OCI-LY1 (cell line): ENCODE measurements at regions not wholly inside any gene's neighbourhood (a gene's known extent, or its start where the extent isn't known, plus 50 kb on each side); places are given as distances from the start of the nearest gene placed in this dataset.

ENCODE experiments used
- H2AFZ ChIP-seq: fragments of 200-600 bp; sonication (generic), shearing (Covaris generic); 2 replicates; pipeline ENCODE4 v1.6.0; 2014; ENCODE audit warnings: antibody characterized with exemption, mild to moderate bottlenecking, low read length
- H3F3A ChIP-seq: fragments of 200-600 bp; sonication (generic), shearing (Covaris generic); 2 replicates; pipeline ENCODE4 v1.6.0; 2014; ENCODE audit warnings: mild to moderate bottlenecking, antibody characterized with exemption, low read length, moderate library complexity; ENCODE audit not compliant: insufficient read depth
- H3K27ac ChIP-seq: fragments of 200-600 bp; sonication (generic); 2 replicates; pipeline ENCODE4 v1.5.1; 2014; ENCODE audit warnings: low read length, mixed run types, mild to moderate bottlenecking, low read depth; ENCODE audit not compliant: poor library complexity, severe bottlenecking
- H3K27me3 ChIP-seq: fragments of 200-600 bp; sonication (generic); 2 replicates; pipeline ENCODE4 v1.6.0; 2014; ENCODE audit warnings: antibody characterized with exemption, mild to moderate bottlenecking, low read length, moderate library complexity; ENCODE audit not compliant: insufficient read depth
- H3K36me3 ChIP-seq: fragments of 200-600 bp; sonication (generic); 2 replicates; pipeline ENCODE4 v1.6.1; 2014; ENCODE audit warnings: mild to moderate bottlenecking, antibody characterized with exemption, low read length, moderate library complexity, mixed read lengths; ENCODE audit not compliant: insufficient read depth
- H3K4me1 ChIP-seq: fragments of 200-600 bp; sonication (generic); 2 replicates; pipeline ENCODE4 v1.5.1; 2014; ENCODE audit warnings: mild to moderate bottlenecking, low read length, moderate library complexity; ENCODE audit not compliant: insufficient read depth, severe bottlenecking
- H3K4me2 ChIP-seq: fragments of 200-600 bp; sonication (generic), shearing (Covaris generic); 2 replicates; pipeline ENCODE4 v1.6.1; 2014; ENCODE audit warnings: low read length
- H3K4me3 ChIP-seq: fragments of 200-600 bp; sonication (generic); 2 replicates; pipeline ENCODE4 v1.5.1; 2014; ENCODE audit warnings: low read length, low read depth, mild to moderate bottlenecking, mixed read lengths; ENCODE audit not compliant: poor library complexity, severe bottlenecking
- H3K79me2 ChIP-seq: fragments of 200-600 bp; shearing (Covaris generic); 2 replicates; pipeline ENCODE4 v1.6.1; 2016; ENCODE audit warnings: mixed run types, low read length, mixed read lengths; ENCODE audit not compliant: insufficient read depth
- H3K9ac ChIP-seq: fragments of 200-600 bp; sonication (generic), shearing (Covaris generic); 2 replicates; pipeline ENCODE4 v1.6.1; 2014; ENCODE audit warnings: mild to moderate bottlenecking, low read length, mixed read lengths
- H3K9me2 ChIP-seq: fragments of 200-600 bp; sonication (generic), shearing (Covaris generic); 2 replicates; pipeline ENCODE4 v1.6.1; 2014; ENCODE audit warnings: low read depth, mild to moderate bottlenecking, low read length, mixed read lengths
- H3K9me3 ChIP-seq: fragments of 200-600 bp; shearing (Covaris generic); 2 replicates; pipeline ENCODE4 v1.6.1; 2014; ENCODE audit warnings: low read length, mixed read lengths
- H4K20me1 ChIP-seq: fragments of 200-600 bp; sonication (generic), shearing (Covaris generic); 2 replicates; pipeline ENCODE4 v1.6.0; 2016; ENCODE audit warnings: mild to moderate bottlenecking, low read length; ENCODE audit not compliant: insufficient read depth
- CTCF ChIP-seq: fragments of 200-600 bp; sonication (generic), shearing (Covaris generic); IDR thresholded peaks from 2 replicates; pipeline ENCODE4 v1.5.1; 2017; ENCODE audit warnings: mild to moderate bottlenecking, antibody characterized with exemption, low read length, moderate library complexity, mixed read lengths
- EZH2 ChIP-seq: fragments of 200-600 bp; sonication (generic), shearing (Covaris generic); IDR thresholded peaks from 2 replicates; pipeline ENCODE4 v1.8.0; 2017; ENCODE audit warnings: borderline replicate concordance, mixed run types, mild to moderate bottlenecking, antibody characterized with exemption, low read length, moderate library complexity, mixed read lengths

DNA sequence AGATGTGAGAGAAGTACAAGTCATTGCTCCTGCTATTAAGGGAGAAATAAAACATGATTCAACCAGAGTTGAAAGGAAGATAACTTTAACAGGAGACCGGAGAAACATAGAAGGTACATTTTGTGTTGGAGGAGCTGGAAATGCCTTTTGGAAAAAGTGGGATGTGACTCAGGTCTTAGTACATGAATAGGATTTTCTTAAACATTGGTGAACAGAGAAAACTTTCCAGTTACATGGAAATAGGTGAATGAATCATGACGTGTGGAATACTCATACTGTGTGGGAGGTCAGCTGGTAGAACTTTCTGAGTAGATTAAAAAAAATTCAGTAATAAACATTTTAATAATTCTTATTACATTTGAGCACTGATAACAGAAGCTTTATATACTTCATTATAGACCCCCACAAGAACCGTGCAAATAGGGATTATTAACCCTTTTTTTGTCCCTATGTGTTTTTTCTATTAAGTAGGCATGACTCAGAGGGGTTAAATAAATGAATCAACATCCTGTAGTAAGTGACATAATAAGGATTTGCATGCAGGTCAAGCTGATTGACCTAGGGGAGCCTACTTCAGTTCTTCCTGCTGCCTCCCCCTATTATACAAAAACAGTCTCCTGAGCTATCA lies 710.5 kb downstream of the NOVA1 start:
- Histone ChIP-seq H3K27me3 (no peaks in the 10 kb centered on the region), H3F3A (no peaks in the 10 kb centered on the region), H3K79me2 (no peaks in the 10 kb centered on the region), H4K20me1 (no peaks in the 10 kb centered on the region), H3K9ac (no peak overlapping the region), H2AFZ (no peak overlapping the region), H3K4me1 (no peaks in the 10 kb centered on the region), H3K4me2 (no peak overlapping the region), H3K27ac (no peak overlapping the region), H3K9me3 (no peaks in the 10 kb centered on the region), H3K36me3 (no peaks in the 10 kb centered on the region), H3K9me2 (no peaks in the 10 kb centered on the region), H3K4me3 (no peak overlapping the region)
- TF ChIP-seq CTCF (no peak), EZH2 (no peak)

GRCh38 chr14:25884657-25885056 lies 713.2 kb downstream of the NOVA1 start:
- H3K4me3 ChIP-seq = no peak overlapping the region
- no peaks in the 10 kb centered on the region for H3K4me1 ChIP-seq
- H3K4me2 ChIP-seq = no peak overlapping the region
- no peaks in the 10 kb centered on the region for H3K9me3 ChIP-seq
- no peaks in the 10 kb centered on the region for H3K36me3 ChIP-seq
- no peaks in the 10 kb centered on the region for H4K20me1 ChIP-seq
- no peak overlapping the region for H2AFZ ChIP-seq
- no peak overlapping the region for H3K9ac ChIP-seq
- H3K27ac ChIP-seq = no peak overlapping the region
- no peaks in the 10 kb centered on the region for H3K9me2 ChIP-seq
- H3K79me2 ChIP-seq = no peaks in the 10 kb centered on the region
- TF ChIP-seq CTCF (no peak), EZH2 (no peak)
- no peaks in the 10 kb centered on the region for H3K27me3 ChIP-seq
- no peaks in the 10 kb centered on the region for H3F3A ChIP-seq

- H4K20me1 ChIP-seq = no peaks in the 10 kb centered on the region
- no peaks in the 10 kb centered on the region for H3K9me2 ChIP-seq
- H3K9ac ChIP-seq = no peak overlapping the region
- H2AFZ ChIP-seq = no peak overlapping the region
- H3F3A ChIP-seq = no peaks in the 10 kb centered on the region
- H3K9me3 ChIP-seq = no peaks in the 10 kb centered on the region
- no peaks in the 10 kb centered on the region for H3K36me3 ChIP-seq
- H3K27me3 ChIP-seq = no peaks in the 10 kb centered on the region
- H3K4me1 ChIP-seq = no peaks in the 10 kb centered on the region
- H3K27ac ChIP-seq = no peak overlapping the region
- no peaks in the 10 kb centered on the region for H3K79me2 ChIP-seq
- H3K4me3 ChIP-seq = no peak overlapping the region
- no peak overlapping the region for H3K4me2 ChIP-seq
- TF ChIP-seq EZH2 (no peak), CTCF (no peak)
These were observed 714.9 kb downstream of the NOVA1 start for GRCh38 chr14:25882899-25883298.
